ENCODE measurements at regions not wholly inside any gene's neighbourhood (a gene's known extent, or its start where the extent isn't known, plus 50 kb on each side); places are given as distances from the start of the nearest gene placed in this dataset.

DNA sequence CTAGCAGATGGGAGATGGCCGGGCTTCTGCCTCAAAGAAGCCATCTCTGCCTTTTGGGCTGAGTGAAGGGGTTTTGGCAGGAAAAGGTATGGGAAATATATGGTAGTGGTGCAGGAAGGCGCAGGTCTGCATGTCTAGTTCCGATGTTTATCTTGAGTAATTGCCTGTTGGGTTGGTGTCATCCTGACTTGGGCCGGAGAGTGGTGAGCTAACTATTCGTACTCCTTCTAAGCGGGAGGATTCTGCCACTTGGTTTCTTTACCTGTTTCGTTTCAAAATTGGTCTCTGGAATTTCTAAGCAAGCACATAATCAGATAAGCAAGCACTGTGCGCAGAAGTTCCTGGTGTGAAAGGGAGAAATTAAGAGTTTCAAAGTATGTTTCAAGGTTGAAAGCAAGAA lies 229.6 kb downstream of the SAMD5 start:
- no peaks in the 10 kb centered on the region for H4K20me1 ChIP-seq (ENCODE audit: insufficient read depth)
- POLR2A ChIA-PET: no interaction called here
- intact Hi-C loops (cut with micrococcal nuclease): no loop called here
- H3K4me1 ChIP-seq (ENCODE audit: control insufficient read depth in 1 of 2, insufficient read depth in 2 of 2, low read length in 2 of 2): no peaks in the 10 kb centered on the region
- H3K9ac ChIP-seq (ENCODE audit: low read length): no peak overlapping the region
- no peaks in the 10 kb centered on the region for H3K79me2 ChIP-seq (ENCODE audit: insufficient read depth, low read length)
- BruUV-seq (replicated peaks): no TSS peak
- ATAC-seq (no peak), DNase-seq (ENCODE audit: low read depth, low spot score) (no peak)
- CTCF ChIA-PET: no interaction called here
- H3K9me3 ChIP-seq (ENCODE audit: control insufficient read depth in 1 of 2, insufficient read depth in 1 of 2, low read depth in 1 of 2, low read length in 2 of 2): no peaks in the 10 kb centered on the region
- no peaks in the 10 kb centered on the region for H3K27me3 ChIP-seq (ENCODE audit: insufficient read depth, low read length)
- TF ChIP-seq RAD21 (IDR thresholded peaks at IDR 0.05; ENCODE audit: low read depth) (no peak), ZBTB33 (IDR thresholded peaks at IDR 0.05; ENCODE audit: extremely low read depth, insufficient replicate concordance, low read length) (no peak), EZH2 (IDR thresholded peaks at IDR 0.05) (no peak), POLR2AphosphoS5 (IDR thresholded peaks at IDR 0.05; ENCODE audit: low read depth, low read length) (no peak), EZH2phosphoT487 (IDR thresholded peaks at IDR 0.05; ENCODE audit: borderline replicate concordance) (no peak), CEBPB (IDR thresholded peaks at IDR 0.05; ENCODE audit: low read depth) (no peak)
- no peaks in the 10 kb centered on the region for H3K36me3 ChIP-seq (ENCODE audit: control insufficient read depth in 1 of 2, insufficient read depth in 2 of 2, low read length in 2 of 2)
- H2AFZ ChIP-seq (ENCODE audit: low read depth, low read length, poor library complexity, severe bottlenecking): no peak overlapping the region
- H3K9me2 ChIP-seq (ENCODE audit: insufficient read depth): no peaks in the 10 kb centered on the region
- no peak overlapping the region for H3K27ac ChIP-seq (ENCODE audit: low read depth, low read length)
- RAD21 ChIA-PET (ENCODE audit: low non-redundant PET in 1 of 2, low total read pairs in 2 of 2, uncharacterized antibody in 2 of 2, unreplicated experiment in 2 of 2): no interaction called here
- no peak overlapping the region for H3K4me2 ChIP-seq (ENCODE audit: low read length)
- H3K4me3 ChIP-seq (replicated peaks in 1 of 2; ENCODE audit: low read depth in 1 of 2, low read length in 2 of 2): no peak overlapping the region

DNA sequence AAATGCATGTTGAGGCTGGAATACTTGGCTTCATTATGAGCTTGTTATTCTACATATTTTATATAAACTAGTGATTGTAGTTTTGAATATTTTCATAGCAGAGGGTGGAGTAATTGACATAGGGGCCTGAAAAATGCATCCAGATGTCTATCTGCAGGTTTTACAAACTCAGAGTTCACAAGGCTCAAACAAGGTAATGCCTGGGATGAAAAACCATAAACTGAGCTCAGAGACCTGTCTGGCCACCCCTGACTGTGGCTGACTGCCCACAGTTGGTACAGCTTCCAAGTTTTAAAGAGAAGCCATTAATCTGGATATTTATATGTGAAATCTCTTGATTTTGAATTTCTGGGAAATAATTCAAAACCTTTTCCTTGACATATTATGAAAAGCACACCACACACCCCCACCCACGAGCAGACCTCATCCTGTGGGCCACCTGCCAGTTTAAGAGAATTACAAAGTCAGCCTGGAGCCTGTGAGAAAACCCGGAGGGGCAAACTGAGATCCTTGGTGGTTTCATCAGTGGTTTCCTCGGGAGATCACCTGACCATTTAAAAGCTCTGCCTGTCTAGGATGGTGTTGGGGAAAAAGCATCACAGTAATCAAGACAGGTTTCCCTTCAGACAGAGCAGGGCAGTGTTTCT lies 230.1 kb downstream of the SAMD5 start:
- H3K4me2 ChIP-seq (ENCODE audit: low read length): no peak overlapping the region
- H3K4me1 ChIP-seq (ENCODE audit: control insufficient read depth in 1 of 2, insufficient read depth in 2 of 2, low read length in 2 of 2): no peaks in the 10 kb centered on the region
- H3K27me3 ChIP-seq (ENCODE audit: insufficient read depth, low read length): no peaks in the 10 kb centered on the region
- no peak overlapping the region for H2AFZ ChIP-seq (ENCODE audit: low read depth, low read length, poor library complexity, severe bottlenecking)
- no TSS peak for BruUV-seq (replicated peaks)
- ChIA-PET POLR2A (no interaction called here), CTCF (no interaction called here), RAD21 (ENCODE audit: low non-redundant PET in 1 of 2, low total read pairs in 2 of 2, uncharacterized antibody in 2 of 2, unreplicated experiment in 2 of 2) (no interaction called here)
- H3K9ac ChIP-seq (ENCODE audit: low read length): no peak overlapping the region
- intact Hi-C loops (cut with micrococcal nuclease): no loop called here
- no peaks in the 10 kb centered on the region for H3K9me3 ChIP-seq (ENCODE audit: control insufficient read depth in 1 of 2, insufficient read depth in 1 of 2, low read depth in 1 of 2, low read length in 2 of 2)
- H3K36me3 ChIP-seq (ENCODE audit: control insufficient read depth in 1 of 2, insufficient read depth in 2 of 2, low read length in 2 of 2): no peaks in the 10 kb centered on the region
- no peak overlapping the region for H3K4me3 ChIP-seq (replicated peaks in 1 of 2; ENCODE audit: low read depth in 1 of 2, low read length in 2 of 2)
- no peak for DNase-seq (ENCODE audit: low read depth, low spot score)
- no peaks in the 10 kb centered on the region for H4K20me1 ChIP-seq (ENCODE audit: insufficient read depth)
- H3K27ac ChIP-seq (ENCODE audit: low read depth, low read length): no peak overlapping the region
- no peaks in the 10 kb centered on the region for H3K79me2 ChIP-seq (ENCODE audit: insufficient read depth, low read length)
- no peak for ATAC-seq
- H3K9me2 ChIP-seq (ENCODE audit: insufficient read depth): no peaks in the 10 kb centered on the region
- no peak for TF ChIP-seq CTCF (IDR thresholded peaks at IDR 0.05 in 2 of 3, conservative IDR thresholded peaks at IDR 0.05 in 1 of 3; ENCODE audit: borderline replicate concordance in 1 of 3, insufficient read depth in 1 of 3, low read depth in 2 of 3, low read length in 2 of 3)
- TF ChIP-seq RAD21 (IDR thresholded peaks at IDR 0.05; ENCODE audit: low read depth): no peak
- no peak for TF ChIP-seq ELF1 (IDR thresholded peaks at IDR 0.05; ENCODE audit: borderline replicate concordance, low read depth)
- no peak for TF ChIP-seq JUND (IDR thresholded peaks at IDR 0.05)
- no peak for TF ChIP-seq CBX3 (IDR thresholded peaks at IDR 0.05; ENCODE audit: low read depth)
- no peak for TF ChIP-seq TCF7L2 (IDR thresholded peaks at IDR 0.05; ENCODE audit: borderline replicate concordance, extremely low read depth, insufficient read depth, insufficient read length)
- TF ChIP-seq EGR1 (IDR thresholded peaks at IDR 0.05; ENCODE audit: low read depth): no peak
- TF ChIP-seq CEBPB (IDR thresholded peaks at IDR 0.05; ENCODE audit: low read depth): no peak
- TF ChIP-seq SRF (IDR thresholded peaks at IDR 0.05; ENCODE audit: low read depth): no peak
